Erythroblast (primary cell): ENCODE measurements at regions not wholly inside any gene's neighbourhood (a gene's known extent, or its start where the extent isn't known, plus 50 kb on each side); places are given as distances from the start of the nearest gene placed in this dataset.

Experiments used
- GATA1 ChIP-seq: IDR thresholded peaks from 2 replicates; pipeline ENCODE4 v1.6.1; 2011; ENCODE audit warnings: low read depth, mild to moderate bottlenecking, control low read depth, low read length, moderate library complexity
- POLR2A ChIP-seq: IDR thresholded peaks from 2 replicates; pipeline ENCODE4 v1.6.1; 2011; ENCODE audit warnings: mild to moderate bottlenecking, low read length

- TF ChIP-seq POLR2A = no peak
- TF ChIP-seq GATA1 = no peak
These were observed 63.9 kb upstream of the MOCS1 start for GRCh38 chr6:39998126-39998525.
